GM19023 (cell line): ENCODE measurements at regions not wholly inside any gene's neighbourhood (a gene's known extent, or its start where the extent isn't known, plus 50 kb on each side); places are given as distances from the start of the nearest gene placed in this dataset.

Source experiments
- ATAC-seq: cut with Tn5 transposase; IDR thresholded peaks from one replicate; pipeline ENCODE4 v1.9.1; 2021; ENCODE audit warnings: mild to moderate bottlenecking, moderate library complexity; ENCODE audit not compliant: unreplicated experiment

DNA sequence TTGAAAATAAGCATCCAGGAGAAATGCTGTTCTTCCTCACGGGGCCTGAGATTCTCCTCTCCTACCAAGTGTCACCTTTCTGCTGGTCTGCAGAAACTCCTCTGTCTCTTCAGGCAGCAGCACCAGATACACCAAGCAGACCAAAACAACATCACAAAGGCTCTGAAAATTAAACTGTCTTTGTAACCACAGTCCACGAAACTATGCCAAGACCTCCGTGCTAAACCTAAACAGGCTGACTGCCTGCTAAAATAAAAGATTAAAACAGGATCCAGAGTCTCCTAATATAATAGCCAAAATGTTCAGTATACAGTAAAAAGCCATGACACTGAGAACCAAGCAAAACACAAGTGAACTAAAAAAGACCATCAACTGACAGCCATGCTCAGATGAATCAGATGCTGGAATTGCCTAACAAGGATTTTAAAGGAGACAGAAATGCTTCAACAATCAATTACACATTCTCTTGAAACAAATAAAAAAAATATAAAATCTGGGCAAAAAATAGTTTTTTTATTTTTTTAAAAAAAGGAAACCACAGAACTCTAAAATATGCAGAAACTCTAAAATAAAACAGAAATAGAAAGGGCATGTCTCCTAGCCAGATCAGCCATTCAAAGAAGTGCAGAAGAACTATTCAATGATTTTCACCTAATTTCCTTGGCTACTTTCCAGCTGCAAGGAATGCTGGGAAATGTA, 50.3 kb upstream of the TOX3 start:
- no peak for ATAC-seq
